GM12878 (cell line): ENCODE measurements at regions not wholly inside any gene's neighbourhood (a gene's known extent, or its start where the extent isn't known, plus 50 kb on each side); places are given as distances from the start of the nearest gene placed in this dataset.

Experiments used
- ATAC-seq: fragments of 200-7000 bp; cut with Tn5 transposase; 3 replicates; pipeline ENCODE4 v1.9.1; 2020; ENCODE audit warnings: mild to moderate bottlenecking, moderate library complexity
- BruUV-seq: library from RNA; stranded (reverse); fragments of 400-500 nt; replicated peaks from 2 replicates; lab custom pipeline; 2021; lab: Mats Ljungman, UMichigan
- CTCF ChIA-PET: fragments of 300-600 bp; sonication (Branson Sonifier 250); formaldehyde crosslinking; extraction: SDS; loops from one replicate; lab custom pipeline; 2021; ENCODE audit warnings: inconsistent platforms; lab: Yijun Ruan, JAX
- POLR2A ChIA-PET: fragments of 350-600 bp; formaldehyde crosslinking; extraction: SDS; loops from one replicate; lab custom pipeline; 2021; ENCODE audit warnings: inconsistent platforms; lab: Charles Lee
- RAD21 ChIA-PET: fragments of 300-600 bp; sonication (Branson Sonifier 250); formaldehyde crosslinking; loops from one replicate; lab custom pipeline; 2023; ENCODE audit warnings: antibody characterized with exemption; ENCODE audit not compliant: unreplicated experiment; lab: Charles Lee
- SMC1A ChIA-PET: fragments of 300-600 bp; sonication (Branson Sonifier 250); formaldehyde crosslinking; loops from one replicate; lab custom pipeline; 2023; ENCODE audit not compliant: unreplicated experiment, uncharacterized antibody; lab: Charles Lee
- DNase-seq: peaks from one replicate; pipeline ENCODE4 v3.0.0-alpha.2; 2011; ENCODE audit warnings: low read depth, low spot score
- FAIRE-seq: peaks from 3 replicates; lab custom pipeline; 2011; peaks lifted over from hg19 to GRCh38; lab: Jason Lieb, UNC
- H2AFZ ChIP-seq: 2 replicates; pipeline ENCODE4 v1.6.0; 2011; ENCODE audit warnings: low read depth, low read length, control low read depth; ENCODE audit not compliant: control insufficient read depth
- H3K27ac ChIP-seq: 2 replicates; pipeline ENCODE4 v1.5.1; 2011; ENCODE audit warnings: control low read depth; ENCODE audit not compliant: control insufficient read depth, insufficient read depth
- H3K27me3 ChIP-seq, 2 experiments: replicated peaks in 1 of 2; 2 replicates each; pipeline versions ENCODE4 v1.6.0 to v1.6.1; 2011; ENCODE audit warnings: low read length in 1 of 2; ENCODE audit not compliant: control insufficient read depth in 2 of 2, insufficient read depth in 2 of 2
- H3K36me3 ChIP-seq, 2 experiments: 2 replicates each; pipeline ENCODE4 v1.5.1; 2011; ENCODE audit warnings: low read length in 1 of 2; ENCODE audit not compliant: control insufficient read depth in 2 of 2, insufficient read depth in 2 of 2
- H3K4me1 ChIP-seq: 2 replicates; pipeline ENCODE4 v1.6.1; 2011; ENCODE audit warnings: mild to moderate bottlenecking, low read length, moderate library complexity, mixed read lengths; ENCODE audit not compliant: control insufficient read depth, insufficient read depth
- H3K4me2 ChIP-seq: 2 replicates; pipeline ENCODE4 v1.6.0; 2011; ENCODE audit warnings: control low read depth; ENCODE audit not compliant: control insufficient read depth, insufficient read depth
- H3K4me3 ChIP-seq: fragments of 200-600 bp; sonication (generic); 2 replicates; pipeline ENCODE4 v1.5.1; 2016
- H3K79me2 ChIP-seq: 2 replicates; pipeline ENCODE4 v1.6.0; 2011; ENCODE audit warnings: low read length; ENCODE audit not compliant: control insufficient read depth, insufficient read depth
- H3K9ac ChIP-seq: 2 replicates; pipeline ENCODE4 v1.8.0; 2011; ENCODE audit warnings: low read length, control low read depth, mixed read lengths; ENCODE audit not compliant: control insufficient read depth, insufficient read depth
- H3K9me3 ChIP-seq: replicated peaks from 3 replicates; pipeline ENCODE4 v1.5.1; 2011; ENCODE audit warnings: mild to moderate bottlenecking, low read length; ENCODE audit not compliant: control insufficient read depth, insufficient read depth
- H4K20me1 ChIP-seq: 2 replicates; pipeline ENCODE4 v1.6.0; 2011; ENCODE audit not compliant: control insufficient read depth, insufficient read depth
- BCL3 ChIP-seq: IDR thresholded peaks from 2 replicates; pipeline ENCODE4 v1.6.1; 2011; ENCODE audit warnings: borderline replicate concordance, low read depth, mild to moderate bottlenecking, moderate library complexity, low read length; ENCODE audit not compliant: insufficient read depth, poor library complexity, severe bottlenecking
- HCFC1 ChIP-seq: fragments of 150-350 bp; IDR thresholded peaks from 2 replicates; pipeline ENCODE4 v1.6.1; 2014; ENCODE audit warnings: low read length
- NR2F1 ChIP-seq: fragments of 450-650 bp; conservative IDR thresholded peaks from 2 replicates; pipeline ENCODE4 v1.6.1; 2017; ENCODE audit warnings: mild to moderate bottlenecking
- PBX3 ChIP-seq: IDR thresholded peaks from 2 replicates; pipeline ENCODE4 v1.6.1; 2011; ENCODE audit warnings: mild to moderate bottlenecking, low read depth, low read length, moderate library complexity; ENCODE audit not compliant: insufficient replicate concordance
- RBBP5 ChIP-seq: fragments of 200-600 bp; sonication (generic); conservative IDR thresholded peaks from 2 replicates; pipeline ENCODE4 v1.6.1; 2016
- SUPT20H ChIP-seq: IDR thresholded peaks from 2 replicates; pipeline ENCODE4 v1.6.1; 2011; ENCODE audit warnings: low read depth, mild to moderate bottlenecking, low read length, moderate library complexity, borderline replicate concordance; ENCODE audit not compliant: control insufficient read depth
- WGBS: methylation state at CpG from one replicate; pipeline ENCODE4 v1.1.6; 2016; ENCODE audit warnings: low lambda C conversion rate; ENCODE audit not compliant: insufficient replicate concordance, insufficient coverage; ENCODE audit errors: missing lambda C conversion rate; 5-methylcytosine and 5-hydroxymethylcytosine counted together
- in situ Hi-C: fragments of 300-500 bp; cut with MboI; formaldehyde crosslinking; loops from 9 replicates; pipeline ENCODE4 v1.14.3; 2018; ENCODE audit warnings: mixed read lengths
- intact Hi-C: fragments of 100-400 bp; cut with micrococcal nuclease; formaldehyde crosslinking; loops from one replicate; pipeline ENCODE4 v1.14.2; 2022; ENCODE audit not compliant: unreplicated experiment
- TF ChIP-seq, protein P1 (sequence below): fragments of 450-650 bp; formaldehyde crosslinking; IDR thresholded peaks from 2 replicates; pipeline ENCODE4 v1.4.0; 2022; ENCODE audit warnings: mild to moderate bottlenecking, moderate library complexity

GRCh38 chr5:57348376-57349140, 134.1 kb downstream of the ACTBL2 start:
- H3K27ac ChIP-seq = no peak overlapping the region
- intact Hi-C loops (no loop called here), in situ Hi-C loops (no loop called here)
- no peaks in the 10 kb centered on the region for H3K79me2 ChIP-seq
- CTCF ChIA-PET = interaction anchor here (1.8 kb wide), 1 partner anchor 10 kb away, joined by 8 read pairs; no protein-coding TSS in a partner anchor
- BruUV-seq = no TSS peak
- H3K9ac ChIP-seq = no peak overlapping the region
- SMC1A ChIA-PET = interaction anchor here (0.7 to 1.6 kb wide), 3 partner anchors 10 to 21 kb away, joined by 3 to 5 read pairs (median 3); no protein-coding TSS in a partner anchor
- H3K9me3 ChIP-seq = no peaks in the 10 kb centered on the region
- no peak for ATAC-seq
- FAIRE-seq = no peak
- no peak overlapping the region for H3K4me3 ChIP-seq
- no peaks in the 10 kb centered on the region for H3K36me3 ChIP-seq
- DNase-seq = no peak
- RAD21 ChIA-PET = no interaction called here
- H4K20me1 ChIP-seq = no peaks in the 10 kb centered on the region
- peaks cover 0 to 1% of the 10 kb centered on the region in 2 experiments; a peak in 1 of 4 replicates for H3K27me3 ChIP-seq
- no peak overlapping the region for H2AFZ ChIP-seq
- under 1% methylated on average over 7 of the region's 7 CpGs for WGBS
- no peaks in the 10 kb centered on the region for H3K4me1 ChIP-seq
- POLR2A ChIA-PET = interaction anchor here (0.6 kb wide), 1 partner anchor 148 kb away, joined by 9 read pairs; no protein-coding TSS in a partner anchor
- TF ChIP-seq PBX3 (no peak), RBBP5 (no peak), HCFC1 (no peak), SUPT20H (no peak), BCL3 (no peak), NR2F1 (no peak)
- TF ChIP-seq, protein P1, sequence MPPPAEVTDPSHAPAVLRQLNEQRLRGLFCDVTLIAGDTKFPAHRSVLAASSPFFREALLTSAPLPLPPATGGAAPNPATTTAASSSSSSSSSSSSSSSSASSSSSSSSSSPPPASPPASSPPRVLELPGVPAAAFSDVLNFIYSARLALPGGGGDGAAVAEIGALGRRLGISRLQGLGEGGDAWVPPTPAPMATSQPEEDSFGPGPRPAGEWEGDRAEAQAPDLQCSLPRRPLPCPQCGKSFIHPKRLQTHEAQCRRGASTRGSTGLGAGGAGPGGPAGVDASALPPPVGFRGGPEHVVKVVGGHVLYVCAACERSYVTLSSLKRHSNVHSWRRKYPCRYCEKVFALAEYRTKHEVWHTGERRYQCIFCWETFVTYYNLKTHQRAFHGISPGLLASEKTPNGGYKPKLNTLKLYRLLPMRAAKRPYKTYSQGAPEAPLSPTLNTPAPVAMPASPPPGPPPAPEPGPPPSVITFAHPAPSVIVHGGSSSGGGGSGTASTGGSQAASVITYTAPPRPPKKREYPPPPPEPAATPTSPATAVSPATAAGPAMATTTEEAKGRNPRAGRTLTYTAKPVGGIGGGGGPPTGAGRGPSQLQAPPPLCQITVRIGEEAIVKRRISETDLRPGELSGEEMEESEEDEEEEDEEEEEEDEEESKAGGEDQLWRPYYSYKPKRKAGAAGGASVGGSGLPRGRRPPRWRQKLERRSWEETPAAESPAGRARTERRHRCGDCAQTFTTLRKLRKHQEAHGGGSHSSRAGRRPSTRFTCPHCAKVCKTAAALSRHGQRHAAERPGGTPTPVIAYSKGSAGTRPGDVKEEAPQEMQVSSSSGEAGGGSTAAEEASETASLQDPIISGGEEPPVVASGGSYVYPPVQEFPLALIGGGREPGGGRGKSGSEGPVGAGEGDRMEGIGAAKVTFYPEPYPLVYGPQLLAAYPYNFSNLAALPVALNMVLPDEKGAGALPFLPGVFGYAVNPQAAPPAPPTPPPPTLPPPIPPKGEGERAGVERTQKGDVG (CRISPR knock-in tag) = no peak
- no peak overlapping the region for H3K4me2 ChIP-seq
